Left lung (tissue), 4 donors: ENCODE measurements at regions not wholly inside any gene's neighbourhood (a gene's known extent, or its start where the extent isn't known, plus 50 kb on each side); places are given as distances from the start of the nearest gene placed in this dataset.

Experiments used
- ATAC-seq: fragments of 200-7000 bp; cut with Tn5 transposase; one replicate; pipeline ENCODE4 v1.9.1; 2020; ENCODE audit warnings: moderate library complexity
- DNase-seq, 4 donors: peaks; one replicate each; pipeline ENCODE4 v3.0.0-alpha.2; 2013 to 2020
- H3K27ac ChIP-seq, 2 donors: fragments of 200-600 bp; sonication (generic) in 1 of 2; one replicate each; pipeline versions ENCODE4 v1.5.0 to v1.8.0; 2020 to 2021
- H3K27me3 ChIP-seq, 2 donors: fragments of 200-600 bp; sonication (generic) in 1 of 2; one replicate each; pipeline versions ENCODE4 v1.5.0 to v1.8.0; 2020 to 2021
- H3K36me3 ChIP-seq, 2 donors: fragments of 200-600 bp; sonication (generic) in 1 of 2; one replicate each; pipeline versions ENCODE4 v1.5.0 to v1.8.0; 2020 to 2021
- H3K4me1 ChIP-seq, 2 donors: fragments of 200-600 bp; one replicate each; pipeline ENCODE4 v1.8.0; 2021
- H3K4me3 ChIP-seq, 2 donors: fragments of 200-600 bp; sonication (generic) in 1 of 2; one replicate each; pipeline versions ENCODE4 v1.5.0 to v1.8.0; 2020 to 2021; ENCODE audit warnings: mild to moderate bottlenecking in 1 of 2
- H3K9me3 ChIP-seq, 2 donors: fragments of 200-600 bp; sonication (generic) in 1 of 2; one replicate each; pipeline versions ENCODE4 v1.5.0 to v1.8.0; 2020 to 2021
- CTCF ChIP-seq, 2 donors: fragments of 200-600 bp; sonication (generic) in 1 of 2; IDR thresholded peaks; one replicate each; pipeline versions ENCODE4 v1.5.0 to v1.8.0; 2021; ENCODE audit warnings: antibody characterized with exemption in 2 of 2
- intact Hi-C, 2 donors: fragments of 100-400 bp; cut with DNase I; formaldehyde crosslinking; loops; one replicate each; pipeline versions ENCODE4 v1.11.2 to v1.14.2; 2022
- donor health status: DM: no; HTN: yes; CAD: no.
- donor health status: DM: no; HTN: no; CAD: no.

GRCh38 chr7:12847001-12847400 lies 159.6 kb downstream of the ARL4A start:
- Histone ChIP-seq H3K4me3 (no peak overlapping the region), H3K9me3 (peaks cover 0 to 41% of the 10 kb centered on the region in 2 donors), H3K36me3 (no peaks in the 10 kb centered on the region), H3K27ac (no peak overlapping the region), H3K27me3 (no peaks in the 10 kb centered on the region), H3K4me1 (no peaks in the 10 kb centered on the region)
- ATAC-seq (no peak), DNase-seq (no peak)
- TF ChIP-seq CTCF (IDR thresholded peaks at IDR 0.05), result no peak
- intact Hi-C loops, result no loop called here

GRCh38 chr7:12851142-12851541 lies 163.7 kb downstream of the ARL4A start:
- intact Hi-C loops, result no loop called here
- Histone ChIP-seq H3K27me3 (no peaks in the 10 kb centered on the region), H3K36me3 (no peaks in the 10 kb centered on the region), H3K4me1 (no peaks in the 10 kb centered on the region), H3K9me3 (peaks cover 0 to 19% of the 10 kb centered on the region in 2 donors), H3K4me3 (no peak overlapping the region), H3K27ac (no peak overlapping the region)
- no peak for DNase-seq
- no peak for TF ChIP-seq CTCF (IDR thresholded peaks at IDR 0.05)
- no peak for ATAC-seq

- intact Hi-C loops, result no loop called here
- ATAC-seq, result no peak
Measured at GRCh38 chr7:12851841-12852240, 164.4 kb downstream of the ARL4A start.

GRCh38 chr7:12855036-12855435 lies 167.6 kb downstream of the ARL4A start:
- H3K27me3 ChIP-seq, result no peaks in the 10 kb centered on the region
- H3K9me3 ChIP-seq, result no peaks in the 10 kb centered on the region
- no peaks in the 10 kb centered on the region for H3K4me1 ChIP-seq
- intact Hi-C loops, result no loop called here
- H3K27ac ChIP-seq, result no peak overlapping the region
- no peak overlapping the region for H3K4me3 ChIP-seq
- no peak for TF ChIP-seq CTCF (IDR thresholded peaks at IDR 0.05)
- no peak for DNase-seq
- no peaks in the 10 kb centered on the region for H3K36me3 ChIP-seq
- no peak for ATAC-seq

More at GRCh38 chr7:12851841-12852240, 164.4 kb downstream of the ARL4A start:
- Histone ChIP-seq H3K4me1 (no peaks in the 10 kb centered on the region), H3K27me3 (no peaks in the 10 kb centered on the region), H3K4me3 (no peak overlapping the region), H3K36me3 (no peaks in the 10 kb centered on the region), H3K27ac (no peak overlapping the region), H3K9me3 (peaks cover 0 to 12% of the 10 kb centered on the region in 2 donors)
- no peak for TF ChIP-seq CTCF (IDR thresholded peaks at IDR 0.05)
- DNase-seq, result no peak

DNA sequence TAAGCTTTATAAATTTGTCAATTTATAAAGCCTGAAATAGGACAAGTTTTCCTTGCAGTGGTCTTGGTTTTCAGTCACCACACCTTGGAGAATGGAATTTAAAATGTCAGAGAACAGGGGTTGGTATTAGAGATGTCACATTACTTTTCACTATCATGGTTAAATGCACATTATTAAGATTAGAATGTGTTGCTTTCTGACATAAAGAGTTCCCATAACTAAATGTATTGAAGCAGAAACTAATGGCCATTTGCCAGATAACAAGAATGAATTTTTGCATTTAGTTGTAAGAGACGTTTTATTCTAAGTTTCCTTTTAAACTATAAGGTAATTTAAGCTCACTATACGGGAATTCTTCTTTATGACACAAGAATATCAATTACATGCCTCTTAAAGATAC lies 172.3 kb downstream of the ARL4A start:
- TF ChIP-seq CTCF (IDR thresholded peaks at IDR 0.05), result no peak
- DNase-seq (no peak), ATAC-seq (no peak)
- intact Hi-C loops, result no loop called here
- H3K4me1 ChIP-seq, result no peaks in the 10 kb centered on the region
- no peaks in the 10 kb centered on the region for H3K9me3 ChIP-seq
- no peak overlapping the region for H3K4me3 ChIP-seq
- no peak overlapping the region for H3K27ac ChIP-seq
- H3K27me3 ChIP-seq, result no peaks in the 10 kb centered on the region
- H3K36me3 ChIP-seq, result no peaks in the 10 kb centered on the region
